NCI-H2107 treated with DMSO at 0.1 percent for 48 hours (cell line): ENCODE measurements at regions not wholly inside any gene's neighbourhood (a gene's known extent, or its start where the extent isn't known, plus 50 kb on each side); places are given as distances from the start of the nearest gene placed in this dataset.
"Not testable (repeated sequence)": the region's sequence is repeated elsewhere in the genome, so short reads cannot be mapped to it uniquely, and the experiment has no call there.

Source experiments
- DNase-seq: peaks from one replicate; lab custom pipeline; 2025; ENCODE audit not compliant: unreplicated experiment; lab: John Stamatoyannopoulos, UW

GRCh38 chr5:145395151-145395550 lies 440.0 kb downstream of the PRELID2 start:
- DNase-seq = not testable (repeated sequence)

GRCh38 chr5:145393426-145393825 lies 441.7 kb downstream of the PRELID2 start:
- DNase-seq = no peak

GRCh38 chr5:145389047-145389446 lies 446.1 kb downstream of the PRELID2 start:
- DNase-seq = no peak

DNA sequence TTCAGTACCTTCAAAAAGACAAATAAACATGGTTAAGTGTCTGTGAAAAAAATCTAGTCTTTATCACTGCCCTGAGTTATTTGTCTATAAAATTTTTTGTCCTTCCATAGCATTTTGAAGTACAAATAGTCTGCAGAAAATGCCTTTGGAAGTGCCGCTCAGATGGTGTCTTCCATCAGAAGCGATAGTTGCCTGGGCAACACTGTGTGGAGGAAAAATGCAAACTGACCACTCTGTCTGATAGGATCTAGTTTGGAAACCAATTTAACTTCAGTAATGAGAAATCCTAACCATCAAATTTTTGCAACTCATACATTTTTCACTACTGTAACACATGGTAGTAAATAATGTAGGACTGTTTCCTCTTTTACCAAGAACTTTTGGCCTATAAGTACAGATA lies 449.9 kb downstream of the PRELID2 start:
- no peak for DNase-seq

DNA sequence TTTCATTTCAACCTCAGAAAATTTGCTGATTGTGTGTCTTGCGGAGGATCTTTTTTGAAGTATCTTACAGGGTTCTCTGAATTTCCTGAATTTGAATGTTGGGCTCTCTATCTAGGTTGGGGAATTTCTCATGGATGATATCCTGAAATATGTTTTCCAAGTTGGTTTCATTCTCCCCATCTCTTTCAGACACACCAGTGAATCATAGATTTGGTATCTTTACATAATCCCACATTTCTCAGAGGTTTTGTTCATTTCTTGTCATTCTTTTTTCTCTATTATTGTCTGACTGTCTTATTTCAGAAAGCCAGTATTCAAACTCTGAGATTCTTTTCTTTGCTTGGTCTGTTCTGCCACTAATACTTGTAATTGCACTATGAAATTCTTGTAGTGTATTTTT lies 456.9 kb downstream of the PRELID2 start:
- DNase-seq = no peak

- DNase-seq = no peak
Measured at GRCh38 chr5:145375521-145375920, 459.6 kb downstream of the PRELID2 start.

GRCh38 chr5:145365464-145365863 lies 469.7 kb downstream of the PRELID2 start:
- DNase-seq = no peak

- DNase-seq = no peak
Measured at GRCh38 chr5:145362266-145362665, 472.9 kb downstream of the PRELID2 start.

- DNase-seq = no peak
Measured at GRCh38 chr5:145360936-145361335, 474.2 kb downstream of the PRELID2 start.

- DNase-seq = no peak
Measured at GRCh38 chr5:145350513-145350912, 484.6 kb downstream of the PRELID2 start.

GRCh38 chr5:145347026-145347616 lies 488.0 kb downstream of the PRELID2 start:
- no peak for DNase-seq

DNA sequence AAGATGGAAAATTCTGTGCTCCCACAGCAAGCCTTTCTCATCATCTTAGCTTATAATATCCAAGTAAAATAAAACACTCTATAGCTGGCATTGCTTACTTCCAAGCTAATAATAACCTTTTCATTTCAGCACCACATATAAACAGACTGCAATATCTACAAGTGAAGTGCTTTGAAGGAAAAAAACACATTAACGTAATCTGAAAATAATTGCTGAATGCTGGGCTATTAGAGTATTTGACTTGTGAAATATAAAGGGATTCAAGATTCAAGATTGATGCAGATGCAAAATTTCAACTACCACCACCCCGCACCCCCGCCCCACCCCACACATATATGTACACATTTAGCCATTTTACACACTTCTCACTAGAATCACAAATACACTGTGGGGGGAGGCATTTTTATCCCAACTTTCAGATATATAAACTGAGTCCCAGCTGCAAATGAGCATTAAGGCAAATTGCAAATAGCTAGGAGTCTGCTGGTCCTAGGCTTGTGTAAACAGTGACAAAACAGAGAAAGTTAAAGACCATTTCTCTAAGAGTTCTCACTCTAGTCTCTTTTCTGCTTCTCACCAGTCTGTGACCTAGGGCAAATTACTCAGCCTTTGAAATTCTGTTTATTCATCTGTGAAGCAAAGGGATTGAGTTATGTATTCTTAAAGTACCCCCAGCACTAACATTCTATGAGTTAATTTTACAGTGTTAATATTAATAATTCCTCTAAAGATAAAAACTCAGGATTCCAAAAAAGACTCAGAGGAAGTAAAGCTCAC lies 489.4 kb downstream of the PRELID2 start:
- no peak for DNase-seq

DNA sequence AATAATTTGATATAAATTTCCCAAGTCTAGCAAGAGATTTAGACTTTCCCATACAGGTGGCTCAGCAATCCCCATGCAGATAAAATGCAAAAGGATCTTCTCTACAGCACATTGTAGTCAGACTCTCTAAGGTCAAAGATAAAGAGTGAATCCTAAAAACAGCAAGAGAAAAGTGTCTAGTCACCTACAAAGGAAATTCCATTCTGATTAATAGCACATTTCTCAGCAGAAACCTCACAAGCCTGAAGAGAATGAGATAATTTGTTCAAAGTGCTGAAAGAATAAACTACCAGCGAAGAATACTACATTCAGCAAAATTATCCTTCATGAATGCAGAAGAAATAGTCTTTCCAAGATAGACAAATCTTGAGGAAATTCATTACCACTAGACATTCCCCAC lies 493.3 kb downstream of the PRELID2 start:
- DNase-seq = no peak

GRCh38 chr5:145340099-145340498 lies 495.0 kb downstream of the PRELID2 start:
- DNase-seq = no peak

- no peak for DNase-seq
Measured at GRCh38 chr5:145324767-145325479, 510.2 kb downstream of the PRELID2 start.

- DNase-seq = no peak
Measured at GRCh38 chr5:145324101-145324500, 511.0 kb downstream of the PRELID2 start.

DNA sequence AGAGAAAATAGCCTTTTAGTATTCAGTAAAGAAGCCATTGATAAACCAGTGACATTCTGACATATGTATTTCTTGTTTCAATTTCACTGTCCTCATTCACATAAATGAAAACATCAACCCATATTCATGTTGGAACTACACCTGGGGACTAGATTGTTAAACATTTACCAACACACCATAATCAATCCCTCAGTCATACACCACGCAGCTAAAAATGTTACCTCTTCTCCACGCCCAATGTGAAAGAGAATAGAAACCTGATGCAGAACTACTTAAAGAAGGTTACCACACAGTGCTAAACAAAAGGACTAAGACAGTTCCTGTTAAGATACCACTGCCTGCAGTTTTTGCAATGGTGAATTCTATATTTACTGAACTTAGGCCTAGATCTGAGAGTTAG lies 518.9 kb downstream of the PRELID2 start:
- no peak for DNase-seq

DNA sequence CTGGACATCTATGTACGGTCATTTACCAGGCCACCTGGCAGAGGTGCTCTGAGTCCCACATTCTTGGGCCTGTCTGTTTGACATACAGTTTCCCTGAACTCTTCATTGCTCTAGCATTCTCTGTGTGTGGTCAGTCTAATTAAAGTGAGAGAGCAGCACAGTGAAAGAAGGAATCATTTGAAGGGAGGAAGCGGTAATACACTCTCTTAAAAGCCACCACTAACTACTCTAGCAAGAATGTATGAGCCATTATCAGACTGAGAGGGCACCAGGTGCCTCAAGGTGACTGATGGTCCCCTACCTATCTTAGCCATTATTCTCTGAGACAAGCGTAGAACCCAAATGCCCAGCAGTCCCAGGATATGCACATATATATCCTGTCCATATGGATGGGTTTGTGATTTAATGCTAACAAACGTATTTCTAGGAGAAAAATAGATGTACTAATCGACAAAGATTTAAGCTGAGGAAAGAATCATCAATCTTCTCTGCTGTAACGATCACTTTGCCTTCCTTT lies 527.2 kb downstream of the PRELID2 start:
- DNase-seq = no peak

DNA sequence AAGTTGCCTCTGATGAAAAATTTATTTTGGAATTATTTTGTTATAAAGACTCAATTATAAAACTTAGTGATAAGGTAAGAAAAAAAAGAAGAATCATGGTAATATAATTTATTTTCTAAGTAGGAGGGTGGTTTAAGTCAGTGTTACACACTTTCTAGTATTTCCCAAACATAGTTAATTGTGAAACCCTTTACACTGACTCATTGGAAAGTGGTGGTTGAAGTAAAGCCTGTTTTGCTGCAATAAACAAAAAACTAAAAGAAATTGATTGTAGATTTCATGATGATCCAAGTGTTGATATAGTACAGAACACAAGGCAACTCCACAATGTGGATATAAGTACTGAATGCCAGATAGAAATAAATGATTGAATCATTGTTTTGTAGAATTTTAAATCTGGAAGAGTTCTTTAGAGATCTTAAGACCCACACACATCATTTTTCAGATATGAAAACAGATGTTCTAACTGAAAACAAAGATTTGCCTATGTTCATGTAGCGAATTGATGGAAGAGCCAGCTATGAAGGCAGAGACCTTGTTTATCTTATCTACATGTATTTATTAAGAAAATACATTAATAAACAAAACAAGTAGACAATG lies 539.8 kb downstream of the PRELID2 start:
- DNase-seq = no peak

DNA sequence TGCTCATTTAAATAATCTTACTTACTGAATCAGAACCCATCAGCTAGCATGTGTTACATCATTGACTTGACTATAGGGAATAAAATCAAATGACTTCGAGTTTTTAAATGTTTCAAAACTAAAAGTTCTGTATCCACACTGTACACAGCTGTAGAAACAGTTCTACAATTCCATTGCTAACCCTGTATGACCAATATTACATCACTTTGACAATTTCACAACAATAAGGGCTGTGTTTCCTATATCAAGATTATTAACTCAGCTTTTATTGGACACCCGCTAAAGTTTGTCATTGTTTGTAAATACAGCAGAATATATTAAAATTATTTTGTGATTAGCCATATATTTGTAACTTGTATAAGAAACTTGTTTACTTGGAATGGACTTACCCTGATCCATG lies 540.8 kb downstream of the PRELID2 start:
- no peak for DNase-seq

GRCh38 chr5:145293716-145294115 lies 541.4 kb downstream of the PRELID2 start:
- no peak for DNase-seq

- no peak for DNase-seq
Measured at GRCh38 chr5:145292278-145292677, 542.9 kb downstream of the PRELID2 start.
